Stimulated activated CD4-positive, alpha-beta T cell treated with anti-CD3 and anti-CD28 coated beads, Interleukin-4, amount 100 ng/mL, for 48 hours (primary cell): ENCODE measurements at regions not wholly inside any gene's neighbourhood (a gene's known extent, or its start where the extent isn't known, plus 50 kb on each side); places are given as distances from the start of the nearest gene placed in this dataset.
"Not testable (repeated sequence)": the region's sequence is repeated elsewhere in the genome, so short reads cannot be mapped to it uniquely, and the experiment has no call there.

ENCODE experiments used
- DNase-seq, 2 donors: peaks; one replicate each; pipeline ENCODE4 v3.0.0-alpha.2; 2020; ENCODE audit warnings: low read depth in 2 of 2

GRCh38 chrX:2572740-2573139, 72.0 kb upstream of the DHRSX start:
- DNase-seq: no peak

- no peak for DNase-seq
Measured at GRCh38 chrX:2568125-2568524, 67.3 kb upstream of the DHRSX start.

GRCh38 chrX:2566055-2566454, 65.3 kb upstream of the DHRSX start:
- no peak for DNase-seq

GRCh38 chrX:2561456-2561855, 60.7 kb upstream of the DHRSX start:
- DNase-seq: no peak

GRCh38 chrX:2559124-2559523, 58.3 kb upstream of the DHRSX start:
- no peak for DNase-seq

GRCh38 chrX:2554891-2555290, 54.1 kb upstream of the DHRSX start:
- no peak for DNase-seq

- DNase-seq: not testable (repeated sequence)
Measured at GRCh38 chrX:2554066-2554465, 53.3 kb upstream of the DHRSX start.

DNA sequence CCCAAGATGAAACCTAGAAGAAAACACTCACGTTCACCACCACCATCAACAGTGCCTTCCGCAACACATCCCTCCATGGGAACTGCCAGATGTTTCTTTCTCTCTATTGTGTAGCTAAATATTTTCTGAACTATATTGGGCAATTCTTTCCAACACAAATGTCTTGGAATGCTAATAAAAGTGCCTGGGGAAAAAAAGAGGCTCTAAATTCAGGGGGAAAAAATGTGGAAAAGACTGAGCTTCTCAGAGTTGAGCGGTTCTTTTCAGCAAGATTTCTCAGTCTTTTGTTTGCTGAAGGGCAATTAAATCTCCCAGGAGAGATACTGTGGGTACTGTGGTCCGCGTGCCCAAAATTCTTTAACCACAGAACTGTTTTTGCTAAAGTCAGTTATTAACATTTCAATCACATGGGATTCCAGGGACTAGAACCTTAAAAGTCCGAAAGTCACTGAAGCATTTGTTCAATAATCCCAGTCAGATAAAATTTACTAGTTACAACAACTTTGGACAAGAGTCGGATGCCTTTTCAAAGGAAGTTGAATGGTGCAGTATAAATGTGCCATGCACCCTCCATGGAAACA, 51.9 kb upstream of the DHRSX start:
- no peak for DNase-seq

DNA sequence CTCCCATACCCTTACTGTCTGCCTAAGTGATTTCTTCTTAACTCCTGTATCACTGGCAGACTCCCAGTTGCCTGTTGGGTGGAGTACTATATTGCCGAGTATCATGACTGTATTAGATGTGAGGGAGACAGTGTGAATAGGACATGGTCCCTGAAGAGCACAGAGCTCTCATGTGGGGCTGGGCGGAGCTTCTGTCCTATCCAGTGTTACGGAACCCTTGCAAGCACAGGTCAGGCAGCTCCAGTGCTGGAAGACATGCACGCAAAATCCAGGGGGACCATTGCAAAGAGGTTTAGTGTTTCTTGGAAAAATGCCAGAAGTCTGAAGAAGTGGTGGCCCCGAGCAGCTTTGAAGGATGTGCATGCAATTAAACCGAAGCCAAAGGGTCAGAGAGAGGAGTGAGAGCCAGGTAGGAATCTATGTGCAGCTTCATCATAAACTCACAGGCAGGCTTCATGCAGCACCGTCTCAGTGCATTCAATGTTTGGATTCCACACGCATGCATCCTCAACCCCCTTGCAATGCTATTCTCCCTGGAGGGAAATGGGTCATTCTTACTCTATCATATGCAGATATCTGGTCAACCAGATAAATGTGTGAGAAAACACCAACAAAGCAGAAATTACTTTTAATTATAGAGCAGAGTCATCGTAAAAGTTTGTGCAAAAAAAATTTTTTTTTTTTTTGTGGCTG, 49.7 kb upstream of the DHRSX start:
- DNase-seq: no peak
